Activated naive CD4-positive, alpha-beta T cell treated with Interleukin-2 at 50 U/mL for 16 hours (primary cell): ENCODE measurements at regions not wholly inside any gene's neighbourhood (a gene's known extent, or its start where the extent isn't known, plus 50 kb on each side); places are given as distances from the start of the nearest gene placed in this dataset.

Experiments used
- DNase-seq: peaks from one replicate; pipeline ENCODE4 v3.0.0-alpha.2; 2020

DNA sequence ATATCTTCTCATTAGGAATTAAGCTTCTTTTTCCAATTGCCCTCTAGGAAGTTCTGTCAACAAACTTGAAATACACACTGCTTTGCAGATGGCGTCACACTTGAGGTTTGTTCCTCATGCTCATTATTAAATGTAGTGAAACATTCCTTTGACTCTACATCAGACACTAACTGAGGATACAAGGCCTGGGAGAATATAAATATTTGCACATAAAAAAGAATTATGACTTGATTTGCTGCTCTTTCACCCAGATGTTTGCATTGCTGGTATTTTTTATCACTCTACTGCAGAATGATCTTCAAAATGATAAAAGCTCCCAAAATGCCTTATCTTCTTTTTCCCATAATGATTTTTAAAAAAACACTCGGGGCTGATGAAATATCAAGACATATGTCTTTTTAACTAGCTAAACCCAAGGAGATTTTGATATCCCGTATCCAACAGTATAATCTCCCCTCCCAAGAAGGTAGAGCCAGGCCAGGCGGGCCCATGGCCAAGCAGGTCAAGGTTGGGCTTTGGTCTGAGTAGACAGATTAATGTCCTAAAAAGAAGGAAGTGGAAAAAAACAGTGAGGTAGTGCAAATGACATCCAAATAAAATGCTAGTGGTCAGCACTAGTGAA is 264.6 kb downstream of the HHIPL2 start:
- no peak for DNase-seq

DNA sequence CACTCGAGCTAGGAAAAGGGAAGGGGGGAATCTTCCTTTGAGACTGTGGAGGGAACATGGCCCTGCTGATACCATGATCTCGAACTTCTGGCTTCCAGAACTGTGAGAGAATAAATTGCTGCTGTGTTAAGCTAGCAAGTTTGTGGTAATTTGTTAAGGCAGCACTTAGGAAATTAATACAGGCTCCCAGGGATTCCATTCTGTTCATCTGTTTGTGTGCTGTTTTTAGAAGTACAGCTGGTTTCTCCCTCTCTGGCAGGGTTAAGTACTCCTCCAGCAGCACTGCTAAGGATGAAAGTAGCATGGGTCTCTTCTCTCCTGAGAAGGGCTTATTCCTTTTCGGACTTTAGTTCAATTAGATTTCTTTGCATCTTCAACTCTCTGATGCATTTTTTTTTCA is 268.3 kb downstream of the HHIPL2 start:
- DNase-seq: no peak

DNA sequence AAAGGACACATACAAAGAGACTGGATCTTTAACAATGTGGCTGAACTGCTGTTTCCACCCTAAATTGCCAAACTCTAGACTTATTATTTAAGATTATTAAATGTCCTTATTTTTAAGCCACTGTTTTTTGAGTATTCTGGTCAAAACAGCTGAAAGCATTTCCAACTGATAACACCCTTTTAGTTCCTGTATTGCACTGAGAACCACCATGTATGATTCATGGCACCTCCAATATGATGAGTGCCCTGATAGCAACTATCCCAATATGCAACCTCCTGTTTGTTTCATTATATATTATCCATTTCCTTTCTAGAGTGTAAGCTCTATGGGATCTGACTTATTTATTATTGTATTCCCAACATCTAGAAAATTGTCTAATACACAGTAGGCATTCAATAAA is 269.4 kb downstream of the HHIPL2 start:
- DNase-seq: no peak

DNA sequence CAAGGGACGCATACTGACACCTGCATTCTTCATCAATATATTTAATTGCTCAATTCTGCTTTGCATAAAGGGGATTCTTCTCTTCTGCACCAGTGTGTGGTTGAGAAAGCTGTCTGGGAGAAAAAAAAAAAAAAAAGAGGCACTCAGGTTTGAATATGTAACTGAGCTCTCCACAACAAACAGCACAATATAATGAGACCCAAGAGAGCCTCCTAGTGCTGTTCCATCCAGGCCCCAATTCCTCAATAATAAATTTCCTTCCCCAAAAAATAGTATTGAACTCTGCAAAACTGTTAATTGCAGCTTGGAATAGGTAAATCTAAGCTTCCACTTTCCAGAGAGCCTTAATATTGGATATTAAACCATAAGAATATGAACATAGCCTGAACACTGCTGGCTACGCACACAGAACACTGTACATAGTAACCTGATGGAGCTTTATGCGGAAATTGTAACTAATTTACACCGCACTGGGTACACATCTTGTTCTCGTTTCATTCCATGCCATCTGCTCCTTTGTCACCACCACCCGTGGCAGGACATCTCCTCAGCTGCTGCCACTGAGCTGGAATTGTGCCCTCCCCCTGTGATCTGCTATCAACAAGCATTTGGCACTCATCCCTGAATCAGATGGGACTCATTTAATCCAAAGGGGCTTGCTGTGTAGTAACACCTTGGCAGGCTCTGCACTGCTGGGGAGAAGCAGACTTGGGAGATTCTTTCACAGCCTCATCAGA is 272.0 kb downstream of the HHIPL2 start:
- DNase-seq: no peak

DNA sequence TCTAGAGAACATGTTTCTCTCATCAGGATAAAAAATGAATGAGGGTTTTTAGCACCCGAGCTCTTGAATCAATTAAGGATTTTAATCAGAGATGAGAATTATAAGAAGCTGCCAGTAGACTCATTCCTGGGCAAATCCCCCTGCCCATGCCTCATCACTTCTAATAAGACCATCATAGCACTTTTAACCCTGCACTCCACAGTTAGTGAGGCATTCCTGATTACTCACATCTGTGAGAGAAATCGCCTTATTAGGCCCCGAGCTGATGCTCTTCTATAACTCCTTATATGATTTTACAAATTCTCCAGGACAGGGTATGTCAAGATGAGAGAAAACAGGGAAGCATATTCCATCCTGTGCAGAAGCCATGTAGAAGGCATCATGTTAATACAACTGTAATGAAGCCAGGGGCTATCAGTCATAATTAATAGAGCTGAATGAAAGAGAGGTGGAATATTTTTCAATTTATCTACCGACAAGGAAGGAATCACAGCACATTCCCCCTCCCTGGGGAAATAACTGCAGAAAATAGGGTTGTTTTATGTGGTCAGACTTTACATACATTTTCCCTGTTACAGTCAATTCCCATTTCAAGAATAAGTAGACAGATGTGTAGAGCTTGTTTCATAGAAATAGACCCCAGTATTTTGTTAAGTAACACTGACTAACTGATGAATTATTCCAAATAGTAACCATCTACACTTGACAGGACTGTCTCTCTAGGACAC is 272.7 kb downstream of the HHIPL2 start:
- DNase-seq: no peak

DNA sequence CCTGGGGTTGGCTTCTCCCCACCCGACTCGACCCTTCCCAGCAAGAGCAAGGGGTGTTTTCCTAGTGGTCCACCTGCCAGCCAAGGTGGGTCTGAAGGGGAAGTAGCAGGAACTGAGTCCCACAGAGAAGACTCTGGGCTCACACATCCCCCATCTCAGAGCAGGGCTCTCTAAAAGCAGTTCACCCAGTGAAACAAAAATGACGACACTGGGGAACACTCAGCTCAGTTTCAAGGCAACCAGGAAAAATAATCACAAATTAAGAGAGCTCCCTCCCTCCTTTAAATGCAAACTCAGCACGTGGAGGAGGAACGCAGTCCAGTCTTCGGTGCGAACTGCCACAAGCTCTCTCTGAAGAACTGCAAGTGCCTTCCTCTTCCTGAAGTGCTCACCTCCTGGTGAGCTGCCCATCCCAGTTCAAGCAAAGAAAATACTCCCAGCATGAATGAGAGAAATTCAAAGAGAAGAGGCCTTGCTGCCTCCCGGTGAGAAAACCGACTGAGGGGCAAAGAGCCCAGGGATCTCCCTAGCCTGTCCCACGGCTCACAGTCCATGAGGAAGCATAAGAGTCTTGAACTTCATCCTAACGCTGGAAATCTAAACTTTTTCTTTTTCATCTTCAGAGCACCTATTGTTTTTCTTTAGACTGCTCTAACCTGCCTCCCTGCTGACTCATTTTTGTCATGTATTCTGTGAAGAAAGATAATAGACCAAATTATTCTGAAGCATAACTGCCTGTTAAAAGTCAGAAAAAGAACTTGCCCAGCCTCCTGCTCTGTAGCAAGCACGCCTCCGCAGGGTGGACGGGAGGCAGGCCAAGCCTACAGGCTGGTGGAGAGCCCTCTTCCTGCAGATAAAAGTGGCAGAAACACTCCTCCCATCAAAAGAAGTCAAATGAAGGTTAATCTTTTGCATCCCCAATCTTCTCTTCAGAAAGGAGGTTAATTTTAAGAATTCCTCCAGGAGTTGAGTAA is 281.4 kb downstream of the HHIPL2 start:
- DNase-seq: no peak

DNA sequence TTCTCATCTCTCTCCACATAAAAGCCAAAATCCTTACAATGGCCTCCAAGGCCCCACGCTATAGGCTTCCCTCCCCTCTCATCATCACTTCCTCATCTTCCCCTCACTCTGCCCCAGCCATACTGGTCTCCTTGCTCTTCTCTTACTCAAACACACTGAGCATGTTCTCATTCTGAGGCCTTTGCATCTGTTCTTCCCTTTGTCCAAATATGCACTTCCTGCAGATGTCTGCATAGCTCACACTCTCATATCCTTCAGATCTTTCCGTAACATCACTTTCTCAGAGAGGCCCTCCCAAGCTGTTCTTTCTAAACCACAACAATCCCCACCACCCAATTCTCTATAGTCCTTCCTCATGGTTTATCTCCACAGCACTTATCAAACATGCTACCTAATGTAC is 284.1 kb downstream of the HHIPL2 start:
- DNase-seq: no peak

DNA sequence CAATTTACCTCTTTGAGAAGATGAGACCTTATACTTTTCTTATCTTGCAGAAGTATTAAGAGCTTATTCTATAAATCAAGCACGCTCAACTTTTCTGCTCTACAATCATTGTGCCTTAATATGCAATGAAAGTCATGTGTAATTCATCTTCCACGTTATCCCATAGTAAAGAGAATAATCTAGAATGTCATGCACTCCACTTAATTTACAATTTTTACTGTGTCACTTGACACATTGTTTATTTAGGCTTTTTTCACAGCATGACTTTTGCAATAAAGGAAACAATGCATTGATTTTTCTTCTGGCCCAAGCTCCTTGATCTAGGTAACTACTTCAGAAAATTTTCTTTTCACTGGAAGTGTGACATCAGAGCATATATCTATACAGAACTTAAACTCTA is 290.9 kb downstream of the HHIPL2 start:
- no peak for DNase-seq

DNA sequence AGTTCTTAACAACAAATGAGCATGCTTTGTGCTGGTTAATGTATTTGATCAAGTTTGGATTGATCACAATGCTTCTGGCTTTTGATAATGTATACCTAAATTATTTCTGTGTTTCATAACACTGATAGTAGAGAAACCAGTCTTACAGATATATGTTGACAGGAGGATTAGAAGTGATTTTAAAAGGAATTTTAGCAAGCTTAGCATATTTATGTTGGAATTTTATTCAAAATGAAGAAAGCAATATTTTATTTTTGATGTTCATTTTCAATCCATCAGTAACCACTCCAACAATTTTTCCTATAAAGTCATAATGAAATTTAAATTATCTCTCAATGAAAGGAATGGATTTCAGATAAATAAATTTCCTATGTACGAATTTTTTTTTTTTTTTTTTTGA is 291.8 kb downstream of the HHIPL2 start:
- no peak for DNase-seq

DNA sequence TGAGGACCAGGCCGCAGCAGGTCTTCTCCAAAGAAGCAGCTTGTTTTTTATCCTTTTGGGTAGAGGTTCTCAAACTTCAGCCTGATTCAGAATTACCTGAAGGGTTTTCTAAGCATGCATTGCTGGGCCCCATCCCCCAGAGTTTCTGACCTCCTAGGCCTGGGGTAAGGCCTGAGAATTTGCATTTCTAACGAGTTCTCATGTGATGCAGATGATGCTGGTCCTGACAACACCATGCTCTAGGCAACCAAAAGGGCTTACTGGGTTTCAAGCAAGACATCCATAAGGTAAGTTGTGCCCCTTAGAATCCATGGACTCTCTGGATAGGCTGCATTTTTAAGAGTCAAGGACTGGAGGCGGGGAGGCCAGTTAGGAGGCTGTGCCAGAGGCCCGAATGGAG is 295.1 kb downstream of the HHIPL2 start:
- no peak for DNase-seq

DNA sequence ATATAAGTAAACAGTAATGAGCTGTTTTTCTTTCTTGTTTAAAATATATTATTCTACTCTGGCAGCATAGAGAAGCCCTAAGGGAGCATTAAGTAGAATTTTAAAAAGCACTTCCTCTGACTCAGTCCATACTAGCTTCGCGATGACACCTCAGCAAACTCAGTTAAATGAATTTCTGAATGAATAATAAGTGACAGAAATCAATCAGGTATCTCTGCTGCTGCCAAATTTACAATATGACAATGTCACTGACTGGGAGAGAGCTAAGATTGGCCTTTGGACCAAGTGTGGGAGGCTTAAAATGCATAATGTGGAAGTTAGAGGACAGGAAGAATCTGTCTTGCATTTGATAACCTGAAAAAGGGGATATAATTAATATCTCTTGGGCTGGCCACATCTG is 296.1 kb downstream of the HHIPL2 start:
- no peak for DNase-seq

DNA sequence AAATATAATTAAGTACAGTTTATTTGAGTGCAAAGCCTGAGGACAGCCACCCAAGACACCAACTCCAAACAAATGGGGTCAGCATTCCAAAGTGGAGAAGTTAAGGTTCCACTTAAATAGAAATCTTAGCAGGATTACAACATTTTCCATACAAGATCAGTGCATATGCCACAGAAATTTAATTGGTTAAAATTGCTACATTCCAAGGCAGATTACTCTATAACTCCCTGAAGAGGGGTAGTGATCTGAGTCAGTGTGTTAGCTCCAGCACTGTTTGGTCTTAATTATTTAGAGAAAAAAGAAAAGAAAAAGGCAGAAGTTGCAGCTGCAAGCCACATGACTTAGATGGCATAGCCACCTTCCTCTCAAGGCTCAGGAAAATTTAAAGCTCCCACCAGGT is 297.5 kb downstream of the HHIPL2 start:
- DNase-seq: no peak

DNA sequence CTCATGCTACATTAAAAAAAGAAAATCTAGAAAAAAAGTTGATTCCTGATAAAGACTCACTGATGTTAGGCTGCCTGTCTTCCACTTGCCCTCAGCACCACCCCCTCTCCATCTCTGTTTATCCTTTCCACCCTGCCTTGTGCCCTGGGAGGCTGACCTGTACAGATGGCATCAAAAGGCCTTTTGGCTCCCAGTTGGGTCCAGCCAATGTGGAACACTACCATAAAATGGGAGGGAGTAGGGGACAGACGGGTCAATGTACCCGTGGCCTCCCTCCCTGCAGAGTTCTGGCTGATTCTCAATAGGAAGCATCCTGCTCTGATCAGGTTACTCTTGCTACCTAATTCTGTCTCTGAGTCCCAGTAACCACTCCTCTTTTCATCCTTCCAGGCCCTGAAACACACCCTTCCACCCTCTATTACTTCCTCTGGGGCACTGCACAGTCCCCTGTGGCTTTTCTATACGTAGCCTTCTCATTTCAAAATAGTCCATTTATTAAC is 300.0 kb downstream of the HHIPL2 start:
- no peak for DNase-seq

DNA sequence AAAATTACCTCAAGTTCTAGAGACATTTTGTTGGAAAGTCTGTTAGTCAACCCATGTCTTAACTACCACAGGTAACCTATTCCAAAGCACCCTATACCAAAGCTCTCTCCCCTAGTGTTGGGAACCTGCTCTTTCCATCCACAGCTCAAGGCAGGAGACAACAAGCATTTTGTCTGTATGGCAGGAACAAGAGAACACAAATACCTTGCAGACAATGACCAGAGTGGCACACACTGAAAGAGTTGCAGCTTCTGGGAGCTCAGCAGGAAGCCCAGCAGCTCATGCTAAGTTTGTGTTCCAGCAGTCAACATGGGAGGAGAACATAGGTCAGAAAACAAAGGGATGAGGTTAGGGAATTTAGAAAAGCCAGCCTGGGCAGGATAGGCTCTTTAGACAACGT is 300.8 kb downstream of the HHIPL2 start:
- DNase-seq: no peak

DNA sequence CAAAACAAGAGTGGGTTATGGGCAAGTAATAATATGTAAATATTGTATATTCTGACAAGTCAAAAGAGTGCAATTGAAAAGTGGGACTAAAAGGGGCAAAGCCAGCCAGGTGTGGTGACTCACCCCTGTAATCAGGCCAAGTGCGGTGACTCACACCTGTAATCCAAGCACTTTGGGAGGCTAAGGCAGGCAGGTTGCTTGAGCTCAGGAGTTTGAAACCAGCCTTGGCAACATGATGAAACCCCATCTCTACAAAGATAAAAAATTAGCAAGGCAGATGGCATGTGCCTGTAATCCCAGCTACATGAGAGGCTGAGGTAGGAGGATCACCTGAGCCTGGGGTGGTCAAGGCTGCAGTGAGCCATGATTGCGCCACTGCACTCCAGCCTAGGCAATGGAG is 304.0 kb downstream of the HHIPL2 start:
- no peak for DNase-seq

DNA sequence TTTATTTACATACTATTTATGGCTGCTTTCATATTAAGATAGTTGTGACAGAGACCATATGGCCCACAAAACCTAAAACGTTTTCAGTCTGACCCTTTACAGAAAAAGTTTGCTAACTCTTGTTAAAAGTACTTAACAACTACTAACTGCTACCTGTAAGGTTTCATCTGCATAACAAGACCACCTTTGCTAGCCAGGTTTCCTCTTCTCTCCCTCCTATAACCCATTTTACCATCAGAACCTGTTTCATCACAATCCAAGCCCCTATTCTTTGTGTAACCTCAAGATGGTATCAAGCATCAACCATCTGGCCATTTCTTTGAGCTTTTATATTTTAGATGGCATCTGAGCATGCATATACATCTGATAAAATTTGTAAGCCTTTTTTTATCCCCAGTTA is 305.4 kb downstream of the HHIPL2 start:
- DNase-seq: no peak

DNA sequence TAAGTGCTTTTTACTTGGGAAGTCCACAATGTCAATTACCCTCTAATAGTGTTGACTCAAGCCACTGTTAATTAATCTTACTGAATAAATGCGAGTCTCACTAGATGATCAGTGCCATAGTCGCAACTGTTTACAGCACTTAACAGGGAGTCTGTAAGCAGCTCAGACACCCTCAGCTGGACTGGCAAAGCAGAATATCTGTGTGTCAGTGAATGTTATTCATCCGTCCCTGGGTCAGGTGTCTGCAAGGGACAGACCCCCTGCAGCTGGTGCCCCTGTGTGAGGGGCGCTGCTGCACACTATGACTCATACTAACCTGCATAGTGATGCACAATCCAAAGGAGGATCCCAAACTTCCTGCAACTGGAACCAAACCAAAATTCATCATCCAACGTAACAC is 306.5 kb downstream of the HHIPL2 start:
- no peak for DNase-seq

DNA sequence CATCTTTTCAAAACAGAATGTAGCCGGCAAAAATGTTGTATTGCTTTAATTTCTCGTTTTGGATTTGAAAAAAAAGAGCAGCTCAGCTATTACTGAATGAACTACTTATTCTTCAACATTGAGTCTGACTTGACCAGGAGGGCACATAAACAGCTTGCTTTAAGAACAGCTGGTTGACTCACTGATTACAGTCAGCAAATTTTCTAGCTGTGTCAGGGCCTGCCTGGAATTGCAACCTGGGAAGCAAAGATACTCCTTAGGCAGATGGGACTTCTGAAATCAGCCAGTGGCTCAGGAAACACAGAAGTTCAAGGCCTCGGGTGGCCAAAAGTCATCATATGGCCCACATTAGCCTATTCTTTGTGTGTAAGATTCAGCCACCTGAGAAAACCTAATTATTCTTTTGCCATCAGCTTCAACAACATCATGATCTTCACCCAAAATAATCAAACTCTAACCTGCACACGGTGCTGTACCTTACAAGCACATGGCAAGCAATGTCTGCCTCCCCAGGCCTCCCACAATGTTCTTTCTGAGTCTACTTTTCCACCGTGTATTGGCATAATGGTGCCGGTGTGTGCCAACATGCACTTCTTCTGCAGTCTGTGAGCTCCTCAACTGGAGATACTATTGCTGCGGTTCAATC is 307.2 kb downstream of the HHIPL2 start:
- DNase-seq: no peak

DNA sequence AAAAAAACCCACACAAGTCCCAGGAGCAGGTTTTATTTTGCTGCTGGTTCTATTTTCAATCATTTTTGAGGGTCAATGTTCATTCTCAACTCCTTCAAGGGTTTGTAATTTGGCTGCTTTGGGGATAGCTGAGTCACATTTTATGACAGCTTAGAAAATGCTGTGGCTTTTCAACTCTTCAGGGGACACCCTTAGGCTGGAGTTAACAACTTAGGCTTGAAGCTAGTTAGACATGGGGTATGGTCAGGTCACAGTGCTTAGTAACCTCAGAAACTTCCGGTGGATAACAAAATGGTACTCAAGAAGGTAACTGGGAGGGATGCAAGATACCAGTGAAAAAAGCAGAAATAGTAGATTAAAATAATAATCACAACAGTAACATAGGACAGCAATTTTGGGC is 308.8 kb downstream of the HHIPL2 start:
- DNase-seq: no peak

DNA sequence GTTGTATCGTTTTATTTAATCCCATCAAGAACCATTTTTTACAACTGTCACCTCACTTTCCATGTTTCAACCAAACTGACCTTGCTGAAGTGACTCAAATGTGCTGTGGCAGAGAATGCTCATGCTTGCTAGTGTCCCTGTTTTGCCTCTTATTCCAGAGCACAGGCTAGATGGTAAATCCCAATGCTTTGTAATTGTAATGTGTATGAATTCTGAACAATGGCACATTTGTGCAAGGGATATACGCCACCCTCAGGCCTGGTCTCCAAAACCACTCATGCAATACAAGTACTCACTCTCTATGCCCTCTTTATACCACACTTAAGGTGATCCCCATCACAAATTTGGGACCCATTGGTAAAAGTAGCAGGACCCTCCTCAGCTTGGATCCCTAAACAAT is 313.6 kb downstream of the HHIPL2 start:
- DNase-seq: no peak

DNA sequence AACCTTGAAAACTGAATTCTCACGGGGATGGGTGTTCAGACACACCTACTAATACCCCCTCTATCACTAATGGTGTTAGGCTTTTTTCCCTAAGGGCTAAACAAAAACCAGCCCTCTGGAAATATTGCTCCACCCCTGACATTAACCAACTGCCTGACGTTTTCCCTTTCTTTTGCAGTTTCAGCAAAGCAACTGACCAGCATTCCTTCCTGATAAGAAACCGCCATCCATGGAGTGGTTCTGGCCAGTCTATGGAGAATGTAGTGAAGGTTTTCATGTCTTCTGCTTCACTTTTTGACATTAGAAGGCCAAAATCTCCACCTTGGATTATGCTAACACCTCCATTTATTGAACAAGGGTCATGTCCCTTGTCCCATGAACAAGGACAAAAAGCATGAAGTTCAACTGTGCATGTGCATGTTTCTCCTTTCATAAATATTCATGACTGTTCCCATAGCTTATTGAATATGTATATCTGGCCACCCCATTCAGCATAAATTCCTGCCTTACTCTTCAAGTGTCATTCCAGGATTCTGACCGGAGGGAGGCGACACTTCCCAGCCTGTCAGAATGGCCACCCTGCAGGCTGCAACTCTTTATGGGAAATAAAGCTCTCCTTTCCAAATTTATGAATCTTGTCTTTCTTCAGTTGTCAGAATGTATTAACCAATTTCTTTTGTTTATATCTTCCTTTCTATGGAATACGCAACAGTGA is 314.3 kb downstream of the HHIPL2 start:
- no peak for DNase-seq

DNA sequence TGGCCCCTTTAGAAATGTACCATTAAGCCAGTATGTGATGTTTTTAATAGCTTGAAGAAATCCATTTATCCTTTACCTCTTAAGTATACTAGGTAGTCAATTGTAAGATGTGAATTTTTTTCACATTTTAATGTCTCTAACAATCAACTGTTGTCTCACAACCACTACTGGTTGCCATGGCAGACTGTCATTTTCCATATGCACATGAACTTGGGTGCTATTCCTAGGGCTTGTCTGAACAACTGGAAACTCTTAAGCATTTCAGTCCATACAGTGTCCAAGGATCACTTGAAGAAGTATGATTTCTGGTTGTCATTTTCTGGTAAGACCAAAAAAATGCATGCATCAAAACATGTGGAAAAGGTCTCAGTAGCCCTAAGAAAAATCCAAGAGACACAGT is 315.1 kb downstream of the HHIPL2 start:
- DNase-seq: no peak
